ENCODE measurements at regions not wholly inside any gene's neighbourhood (a gene's known extent, or its start where the extent isn't known, plus 50 kb on each side); places are given as distances from the start of the nearest gene placed in this dataset.

GRCh38 chr1:67532452-67533216 lies 102.4 kb upstream of the SERBP1 start:
- peak; percentile 78 for DNase-seq
- H3K36me3 Mint-ChIP-seq (ENCODE audit: low read depth), result no peaks in the 10 kb centered on the region
- no peak overlapping the region for H3K27ac Mint-ChIP-seq
- H3K27me3 Mint-ChIP-seq (ENCODE audit: insufficient read depth), result no peaks in the 10 kb centered on the region
- no peak overlapping the region for H3K4me3 Mint-ChIP-seq
- peak; percentile 92 for TF ChIP-seq CTCF (IDR thresholded peaks at IDR 0.05)
- peaks cover 38% of the 10 kb centered on the region for H3K4me1 Mint-ChIP-seq (ENCODE audit: low read depth)
- H3K9me3 Mint-ChIP-seq, result no peaks in the 10 kb centered on the region

- H3K4me3 Mint-ChIP-seq, result no peak overlapping the region
- peaks cover 33% of the 10 kb centered on the region for H3K4me1 Mint-ChIP-seq (ENCODE audit: low read depth)
- H3K36me3 Mint-ChIP-seq (ENCODE audit: low read depth), result no peaks in the 10 kb centered on the region
- no peak for TF ChIP-seq CTCF (IDR thresholded peaks at IDR 0.05)
- H3K27ac Mint-ChIP-seq, result peak overlapping the region; percentile 77
- no peaks in the 10 kb centered on the region for H3K9me3 Mint-ChIP-seq
- peak; percentile 37 for DNase-seq
- H3K27me3 Mint-ChIP-seq (ENCODE audit: insufficient read depth), result no peaks in the 10 kb centered on the region
Measured at GRCh38 chr1:67534627-67535065, 104.4 kb upstream of the SERBP1 start.

- TF ChIP-seq CTCF (IDR thresholded peaks at IDR 0.05), result peak; percentile 99
- peak overlapping the region; percentile 77 for H3K27ac Mint-ChIP-seq
- no peak overlapping the region for H3K4me3 Mint-ChIP-seq
Measured at GRCh38 chr1:67535474-67535873, 105.3 kb upstream of the SERBP1 start.

GRCh38 chr1:67536957-67537666 lies 106.9 kb upstream of the SERBP1 start:
- TF ChIP-seq CTCF (IDR thresholded peaks at IDR 0.05), result no peak
- Mint-ChIP-seq H3K4me3 (no peak overlapping the region), H3K9me3 (no peaks in the 10 kb centered on the region), H3K4me1 (ENCODE audit: low read depth) (peaks cover 40% of the 10 kb centered on the region), H3K36me3 (ENCODE audit: low read depth) (no peaks in the 10 kb centered on the region), H3K27ac (no peak overlapping the region), H3K27me3 (ENCODE audit: insufficient read depth) (no peaks in the 10 kb centered on the region; the same call in 1 of the 2 replicates)
- no peak for DNase-seq

More at GRCh38 chr1:67535474-67535873, 105.3 kb upstream of the SERBP1 start:
- H3K4me1 Mint-ChIP-seq (ENCODE audit: low read depth), result peaks cover 34% of the 10 kb centered on the region
- H3K9me3 Mint-ChIP-seq, result no peaks in the 10 kb centered on the region
- peak; percentile 77 for DNase-seq
- H3K36me3 Mint-ChIP-seq (ENCODE audit: low read depth), result no peaks in the 10 kb centered on the region
- H3K27me3 Mint-ChIP-seq (ENCODE audit: insufficient read depth), result no peaks in the 10 kb centered on the region

GRCh38 chr1:67537667-67538018 lies 107.4 kb upstream of the SERBP1 start:
- peaks cover 36% of the 10 kb centered on the region for H3K4me1 Mint-ChIP-seq (ENCODE audit: low read depth)
- no peaks in the 10 kb centered on the region for H3K36me3 Mint-ChIP-seq (ENCODE audit: low read depth)

More at GRCh38 chr1:67537667-67538018, 107.4 kb upstream of the SERBP1 start:
- H3K27ac Mint-ChIP-seq, result no peak overlapping the region
- H3K27me3 Mint-ChIP-seq (ENCODE audit: insufficient read depth), result no peaks in the 10 kb centered on the region; the same call in 1 of the 2 replicates
- H3K9me3 Mint-ChIP-seq, result no peaks in the 10 kb centered on the region
- TF ChIP-seq CTCF (IDR thresholded peaks at IDR 0.05), result no peak
- DNase-seq, result no peak
- no peak overlapping the region for H3K4me3 Mint-ChIP-seq
